K562 (cell line): ENCODE measurements at regions not wholly inside any gene's neighbourhood (a gene's known extent, or its start where the extent isn't known, plus 50 kb on each side); places are given as distances from the start of the nearest gene placed in this dataset.

Experiments
- ATAC-seq: fragments of 200-7000 bp; cut with Tn5 transposase; 3 replicates; pipeline ENCODE4 v1.9.1; 2020; ENCODE audit warnings: moderate library complexity
- BruUV-seq: library from RNA; stranded (reverse); fragments of 400-500 nt; replicated peaks from 2 replicates; lab custom pipeline; 2021; lab: Mats Ljungman, UMichigan
- CTCF ChIA-PET: fragments of 300-600 bp; formaldehyde crosslinking; extraction: SDS; loops from one replicate; lab custom pipeline; 2021; ENCODE audit warnings: low intra/inter-chr PET ratio; lab: Yijun Ruan, JAX
- POLR2A ChIA-PET: fragments of 300-600, 350-650 bp; sonication (Branson Sonifier 250); formaldehyde crosslinking; extraction: SDS; loops from one replicate; lab custom pipeline; 2021; ENCODE audit warnings: antibody characterized with exemption, inconsistent platforms; lab: Yijun Ruan, JAX
- DNase-seq, 4 experiments: peaks; one replicate each; pipeline versions ENCODE4 v3.0.0 to v3.0.0-alpha.2; 2011 to 2018; ENCODE audit warnings: low spot score in 3 of 4, mixed read lengths in 3 of 4; ENCODE audit errors: extremely low read depth in 1 of 4
- FAIRE-seq: peaks from 2 replicates; lab custom pipeline; 2011; peaks lifted over from hg19 to GRCh38; lab: Jason Lieb, UNC
- H2AFZ ChIP-seq: 2 replicates; pipeline ENCODE4 v1.6.0; 2011; ENCODE audit warnings: low read depth, low read length, control low read depth, inconsistent platforms
- H3K27ac ChIP-seq: fragments of 200-600 bp; 3 replicates; pipeline ENCODE4 v1.8.0; 2011; ENCODE audit warnings: low read depth, mild to moderate bottlenecking, control low read depth, inconsistent platforms, low read length, moderate library complexity, mixed read lengths; ENCODE audit errors: extremely low read depth
- H3K27me3 ChIP-seq, 2 experiments: fragments of 300-600 bp in 1 of 2; 2 replicates in 1 of 2; 3 replicates in 1 of 2; pipeline versions ENCODE4 v1.6.0 to v1.8.0; 2011; ENCODE audit warnings: inconsistent platforms in 2 of 2, low read length in 2 of 2, mild to moderate bottlenecking in 1 of 2, mixed read lengths in 1 of 2, moderate library complexity in 1 of 2; ENCODE audit not compliant: control insufficient read depth in 2 of 2, insufficient read depth in 2 of 2
- H3K36me3 ChIP-seq: fragments of 300-600 bp; 3 replicates; pipeline ENCODE4 v1.8.0; 2011; ENCODE audit warnings: mild to moderate bottlenecking, low read length, inconsistent platforms; ENCODE audit not compliant: control insufficient read depth, insufficient read depth
- H3K4me1 ChIP-seq, 2 experiments: fragments of 200-600 bp in 1 of 2; replicated peaks in 1 of 2; 2 replicates in 1 of 2; 3 replicates in 1 of 2; pipeline versions ENCODE4 v1.5.1 to v1.8.0; 2011; ENCODE audit warnings: inconsistent platforms in 2 of 2, low read length in 2 of 2, mild to moderate bottlenecking in 1 of 2, mixed read lengths in 1 of 2, moderate library complexity in 1 of 2; ENCODE audit not compliant: control insufficient read depth in 2 of 2, insufficient read depth in 2 of 2
- H3K4me2 ChIP-seq: 2 replicates; pipeline ENCODE4 v1.6.1; 2011; ENCODE audit warnings: low read length, control low read depth, inconsistent platforms, mixed read lengths; ENCODE audit not compliant: insufficient read depth
- H3K4me3 ChIP-seq: fragments of 200-600 bp; sonication (generic), shearing (Covaris generic); 2 replicates; pipeline ENCODE4 v1.5.1; 2016; ENCODE audit warnings: control low read depth, inconsistent platforms
- H3K79me2 ChIP-seq: fragments of 200-600 bp; 3 replicates; pipeline ENCODE4 v1.8.0; 2011; ENCODE audit warnings: low read length, inconsistent platforms; ENCODE audit not compliant: control insufficient read depth, insufficient read depth
- H3K9ac ChIP-seq, 2 experiments: 2 replicates each; pipeline versions ENCODE4 v1.6.0 to v1.6.1; 2011; ENCODE audit warnings: low read depth in 2 of 2, low read length in 2 of 2, control low read depth in 1 of 2, inconsistent platforms in 1 of 2, mild to moderate bottlenecking in 1 of 2, mixed read lengths in 1 of 2; ENCODE audit not compliant: insufficient read depth in 1 of 2
- H3K9me1 ChIP-seq: one replicate; pipeline ENCODE4 v1.6.0; 2011; ENCODE audit warnings: inconsistent platforms, mild to moderate bottlenecking, low read length, moderate library complexity; ENCODE audit not compliant: control insufficient read depth, insufficient read depth
- H3K9me3 ChIP-seq: replicated peaks from 2 replicates; pipeline ENCODE4 v1.5.1; 2011; ENCODE audit warnings: low read depth, low read length, inconsistent platforms; ENCODE audit not compliant: control insufficient read depth, insufficient read depth
- H4K20me1 ChIP-seq: replicated peaks from 2 replicates; pipeline ENCODE4 v1.6.1; 2011; ENCODE audit warnings: low read length, inconsistent platforms, mixed read lengths; ENCODE audit not compliant: control insufficient read depth, insufficient read depth
- BCL6 ChIP-seq: fragments of 250-450 bp; sonication (Bioruptor Pico); IDR thresholded peaks from 2 replicates; pipeline ENCODE4 v1.4.0; 2020
- CREB1 ChIP-seq, 2 experiments: sonication (generic) in 1 of 2; formaldehyde crosslinking in 1 of 2; IDR thresholded peaks; 2 replicates each; pipeline versions ENCODE4 v1.6.1 to v1.8.0; 2012 to 2022; ENCODE audit warnings: inconsistent platforms in 1 of 2, mild to moderate bottlenecking in 1 of 2, missing genetic modification reagents in 1 of 2, moderate library complexity in 1 of 2
- KDM1A ChIP-seq, 2 experiments: fragments of 450-650 bp; IDR thresholded peaks; 2 replicates each; pipeline ENCODE4 v1.6.1; 2016; ENCODE audit warnings: mild to moderate bottlenecking in 2 of 2
- L3MBTL2 ChIP-seq: fragments of 450-650 bp; IDR thresholded peaks from 2 replicates; pipeline ENCODE4 v1.6.1; 2016; ENCODE audit warnings: mild to moderate bottlenecking, moderate library complexity
- MYBL2 ChIP-seq, 2 experiments: fragments of 450-650 bp in 1 of 2; sonication (generic) in 1 of 2; formaldehyde crosslinking in 1 of 2; IDR thresholded peaks; 2 replicates each; pipeline versions ENCODE4 v1.6.1 to v1.8.1; 2017 to 2022; ENCODE audit warnings: borderline replicate concordance in 1 of 2, inconsistent platforms in 1 of 2, low read depth in 1 of 2, mild to moderate bottlenecking in 1 of 2, missing genetic modification reagents in 1 of 2, moderate library complexity in 1 of 2
- POLR2G ChIP-seq: fragments of 200-400 bp; formaldehyde crosslinking; IDR thresholded peaks from 2 replicates; pipeline ENCODE4 v1.6.1; 2017; ENCODE audit warnings: low read depth, mild to moderate bottlenecking, antibody characterized with exemption, low read length, moderate library complexity
- SAFB ChIP-seq: fragments of 200-400 bp; formaldehyde crosslinking; IDR thresholded peaks from 2 replicates; pipeline ENCODE4 v1.6.1; 2017; ENCODE audit warnings: low read depth, low read length, borderline replicate concordance
- TCFL5 ChIP-seq: fragments of 250-450 bp; sonication (Bioruptor Pico); conservative IDR thresholded peaks from 2 replicates; pipeline ENCODE4 v1.6.1; 2021; ENCODE audit warnings: mild to moderate bottlenecking, moderate library complexity, matching md5 sums
- ZFX ChIP-seq: sonication (generic); formaldehyde crosslinking; IDR thresholded peaks from 2 replicates; pipeline ENCODE4 v1.8.0; 2022; ENCODE audit warnings: mild to moderate bottlenecking, missing genetic modification reagents, moderate library complexity
- ZNF124 ChIP-seq: sonication (generic); formaldehyde crosslinking; IDR thresholded peaks from 2 replicates; pipeline ENCODE4 v1.8.1; 2022; ENCODE audit warnings: missing genetic modification reagents
- ZNF224 ChIP-seq: sonication (generic); formaldehyde crosslinking; IDR thresholded peaks from 2 replicates; pipeline ENCODE4 v1.8.0; 2022; ENCODE audit warnings: mild to moderate bottlenecking, missing genetic modification reagents
- ZNF780A ChIP-seq: fragments of 250-450 bp; sonication (Bioruptor Pico); IDR thresholded peaks from 2 replicates; pipeline ENCODE4 v1.5.0; 2021; ENCODE audit warnings: mild to moderate bottlenecking
- WGBS: fragments of 100-300 bp; shearing (Covaris generic); methylation state at CpG from one replicate; pipeline ENCODE4 v1.1.6; 2016; ENCODE audit warnings: low coverage, mixed read lengths; ENCODE audit not compliant: insufficient coverage; ENCODE audit errors: missing lambda C conversion rate; 5-methylcytosine and 5-hydroxymethylcytosine counted together
- in situ Hi-C: fragments of 300-500 bp; cut with MboI; formaldehyde crosslinking; loops from 4 replicates; pipeline ENCODE4 v1.15.0; 2018; ENCODE audit warnings: inconsistent platforms, mixed read lengths
- intact Hi-C: fragments of 100-400 bp; cut with micrococcal nuclease; formaldehyde crosslinking; loops from 2 replicates; pipeline ENCODE4 v1.14.2; 2022
- TF ChIP-seq, protein P1 (sequence below): fragments of 450-650 bp; IDR thresholded peaks from 2 replicates; pipeline ENCODE4 v1.6.1; 2016; ENCODE audit warnings: low read depth, mild to moderate bottlenecking, moderate library complexity
- TF ChIP-seq, protein P2 (sequence below), 2 experiments: fragments of 200-800 bp in 1 of 2; sonication (Bioruptor generic) in 1 of 2; sonication (generic) in 1 of 2; formaldehyde crosslinking in 1 of 2; IDR thresholded peaks in 1 of 2; conservative IDR thresholded peaks in 1 of 2; 2 replicates each; pipeline versions ENCODE4 v1.5.0 to v1.6.1; 2016 to 2020; ENCODE audit warnings: missing compliant biosample characterization in 1 of 2, missing genetic modification characterization in 1 of 2, missing genetic modification reagents in 1 of 2
- TF ChIP-seq, protein P3 (sequence below): fragments of 450-650 bp; formaldehyde crosslinking; IDR thresholded peaks from 2 replicates; pipeline ENCODE4 v1.4.0; 2020; ENCODE audit warnings: mild to moderate bottlenecking, moderate library complexity

DNA sequence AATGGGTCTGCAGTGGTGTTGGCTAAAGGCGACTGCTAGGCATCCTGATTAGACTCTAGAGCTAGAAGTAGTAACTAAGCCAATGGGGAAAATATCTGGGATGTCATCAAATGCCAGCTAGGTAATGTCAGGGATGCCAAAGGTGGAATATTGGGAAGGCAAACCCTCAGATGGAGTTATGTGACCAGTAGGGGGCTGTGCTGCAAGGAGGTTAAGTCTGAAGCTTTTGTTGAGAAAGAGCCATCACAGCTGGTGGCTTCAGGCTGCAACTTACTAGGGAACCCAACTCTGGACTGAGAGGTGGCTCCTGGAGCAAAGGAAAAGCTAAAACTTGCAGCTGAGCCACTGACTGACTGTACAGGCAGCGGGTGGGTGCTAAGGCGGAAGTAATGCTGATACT, 576.9 kb upstream of the GHITM start (continued):
- TF ChIP-seq, protein P1, sequence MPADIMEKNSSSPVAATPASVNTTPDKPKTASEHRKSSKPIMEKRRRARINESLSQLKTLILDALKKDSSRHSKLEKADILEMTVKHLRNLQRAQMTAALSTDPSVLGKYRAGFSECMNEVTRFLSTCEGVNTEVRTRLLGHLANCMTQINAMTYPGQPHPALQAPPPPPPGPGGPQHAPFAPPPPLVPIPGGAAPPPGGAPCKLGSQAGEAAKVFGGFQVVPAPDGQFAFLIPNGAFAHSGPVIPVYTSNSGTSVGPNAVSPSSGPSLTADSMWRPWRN, result no peak
- TF ChIP-seq POLR2G (no peak), KDM1A (IDR thresholded peaks at IDR 0.05) (no peak)

DNA sequence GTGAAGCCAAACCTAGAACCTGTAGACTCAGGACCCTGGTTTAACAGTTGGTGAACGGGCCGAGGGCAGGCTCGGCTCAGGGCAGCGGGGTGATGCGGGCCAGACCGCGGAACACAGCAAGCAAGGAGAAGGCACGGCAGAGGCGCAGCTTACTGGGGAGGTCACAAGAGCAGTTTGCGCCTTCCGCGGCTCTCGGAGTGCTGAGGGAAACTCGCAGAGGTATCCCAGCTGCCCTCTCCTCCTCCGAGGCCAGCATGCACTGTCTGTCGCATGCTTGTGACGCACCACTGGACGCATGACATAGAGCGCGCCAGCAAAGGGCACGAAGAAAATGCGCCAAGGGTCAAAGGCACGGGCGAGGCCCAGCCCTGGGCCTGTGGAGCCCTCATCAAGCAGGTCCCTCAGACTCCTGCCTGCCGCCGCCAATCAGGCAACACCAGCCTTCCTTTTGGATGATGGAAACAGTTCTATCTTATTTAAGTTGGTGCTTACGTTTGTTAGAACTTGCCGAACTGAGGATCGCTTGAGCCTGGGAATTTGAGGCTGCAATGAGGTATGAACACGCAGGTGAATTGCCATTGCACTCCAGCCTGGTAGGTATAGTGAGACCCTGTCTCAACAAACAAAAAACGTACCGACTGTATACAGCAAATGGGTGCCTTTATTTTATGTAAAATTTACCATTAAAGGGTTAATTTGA, 574.3 kb upstream of the GHITM start:
- DNase-seq (peak in 1 of 4 experiments; percentile 18), ATAC-seq (no peak), FAIRE-seq (no peak)
- BruUV-seq, result no TSS peak
- intact Hi-C loops (no loop called here), in situ Hi-C loops (no loop called here)
- H3K9ac ChIP-seq, result no peak overlapping the region
- H3K27ac ChIP-seq, result no peak overlapping the region
- H3K36me3 ChIP-seq, result no peaks in the 10 kb centered on the region
- H3K4me2 ChIP-seq, result peak overlapping the region; percentile 7; the same call in 1 of the 2 replicates
- no peaks in the 10 kb centered on the region for H4K20me1 ChIP-seq
- no peak overlapping the region for H3K4me3 ChIP-seq
- no peaks in the 10 kb centered on the region for H3K9me1 ChIP-seq
- H3K79me2 ChIP-seq, result no peaks in the 10 kb centered on the region
- no peak overlapping the region; the same call in 1 of the 2 replicates for H2AFZ ChIP-seq
- ChIA-PET CTCF (no interaction called here), POLR2A (no interaction called here)
- H3K9me3 ChIP-seq, result no peaks in the 10 kb centered on the region; the same call in none of the 2 replicates
- H3K4me1 ChIP-seq, result peaks cover 0 to 5% of the 10 kb centered on the region in 2 experiments; a peak in 1 of 5 replicates
- no peaks in the 10 kb centered on the region for H3K27me3 ChIP-seq
- 3% methylated on average over 32 of the region's 32 CpGs for whole genome bisulfite sequencing
- TF ChIP-seq ZNF780A (CRISPR knock-in tag) (no peak), MYBL2 (IDR thresholded peaks at IDR 0.05; ENCODE audit: low read depth) (no peak), MYBL2 (CRISPR knock-in tag; IDR thresholded peaks at IDR 0.05; ENCODE audit: borderline replicate concordance) (peak; percentile 16; the same call in 1 of the 2 replicates), CREB1 (IDR thresholded peaks at IDR 0.05) (peak; percentile 76), CREB1 (CRISPR knock-in tag; IDR thresholded peaks at IDR 0.05) (peak; percentile 91), SAFB (no peak), ZFX (CRISPR knock-in tag) (0 out of 2 replicates have a peak, but pooled peaks have one; percentile 26), ZNF124 (CRISPR knock-in tag) (no peak), L3MBTL2 (peak; percentile 53), TCFL5 (CRISPR knock-in tag) (no peak), ZNF224 (CRISPR knock-in tag) (no peak), BCL6 (CRISPR knock-in tag) (no peak)
- TF ChIP-seq, protein P2, sequence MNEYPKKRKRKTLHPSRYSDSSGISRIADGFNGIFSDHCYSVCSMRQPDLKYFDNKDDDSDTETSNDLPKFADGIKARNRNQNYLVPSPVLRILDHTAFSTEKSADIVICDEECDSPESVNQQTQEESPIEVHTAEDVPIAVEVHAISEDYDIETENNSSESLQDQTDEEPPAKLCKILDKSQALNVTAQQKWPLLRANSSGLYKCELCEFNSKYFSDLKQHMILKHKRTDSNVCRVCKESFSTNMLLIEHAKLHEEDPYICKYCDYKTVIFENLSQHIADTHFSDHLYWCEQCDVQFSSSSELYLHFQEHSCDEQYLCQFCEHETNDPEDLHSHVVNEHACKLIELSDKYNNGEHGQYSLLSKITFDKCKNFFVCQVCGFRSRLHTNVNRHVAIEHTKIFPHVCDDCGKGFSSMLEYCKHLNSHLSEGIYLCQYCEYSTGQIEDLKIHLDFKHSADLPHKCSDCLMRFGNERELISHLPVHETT (CRISPR knock-in tag; conservative IDR thresholded peaks at IDR 0.05 in 1 of 2, IDR thresholded peaks at IDR 0.05 in 1 of 2), result 0 out of 4 replicates have a peak, but pooled peaks of 1 of the 2 experiments have one; percentile 35
- TF ChIP-seq, protein P3, sequence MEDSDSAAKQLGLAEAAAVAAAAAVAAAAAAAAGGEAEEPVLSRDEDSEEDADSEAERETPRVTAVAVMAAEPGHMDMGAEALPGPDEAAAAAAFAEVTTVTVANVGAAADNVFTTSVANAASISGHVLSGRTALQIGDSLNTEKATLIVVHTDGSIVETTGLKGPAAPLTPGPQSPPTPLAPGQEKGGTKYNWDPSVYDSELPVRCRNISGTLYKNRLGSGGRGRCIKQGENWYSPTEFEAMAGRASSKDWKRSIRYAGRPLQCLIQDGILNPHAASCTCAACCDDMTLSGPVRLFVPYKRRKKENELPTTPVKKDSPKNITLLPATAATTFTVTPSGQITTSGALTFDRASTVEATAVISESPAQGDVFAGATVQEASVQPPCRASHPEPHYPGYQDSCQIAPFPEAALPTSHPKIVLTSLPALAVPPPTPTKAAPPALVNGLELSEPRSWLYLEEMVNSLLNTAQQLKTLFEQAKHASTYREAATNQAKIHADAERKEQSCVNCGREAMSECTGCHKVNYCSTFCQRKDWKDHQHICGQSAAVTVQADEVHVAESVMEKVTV (CRISPR knock-in tag), result no peak
